GM11168 (cell line): ENCODE measurements at regions not wholly inside any gene's neighbourhood (a gene's known extent, or its start where the extent isn't known, plus 50 kb on each side); places are given as distances from the start of the nearest gene placed in this dataset.
"Not testable (repeated sequence)": the region's sequence is repeated elsewhere in the genome, so short reads cannot be mapped to it uniquely, and the experiment has no call there.

Source experiments
- in situ Hi-C: fragments of 300-500 bp; cut with MboI; formaldehyde crosslinking; loops from one replicate; pipeline ENCODE4 v1.12.0; 2022; ENCODE audit warnings: low sequenced_read_pairs; ENCODE audit not compliant: unreplicated experiment

DNA sequence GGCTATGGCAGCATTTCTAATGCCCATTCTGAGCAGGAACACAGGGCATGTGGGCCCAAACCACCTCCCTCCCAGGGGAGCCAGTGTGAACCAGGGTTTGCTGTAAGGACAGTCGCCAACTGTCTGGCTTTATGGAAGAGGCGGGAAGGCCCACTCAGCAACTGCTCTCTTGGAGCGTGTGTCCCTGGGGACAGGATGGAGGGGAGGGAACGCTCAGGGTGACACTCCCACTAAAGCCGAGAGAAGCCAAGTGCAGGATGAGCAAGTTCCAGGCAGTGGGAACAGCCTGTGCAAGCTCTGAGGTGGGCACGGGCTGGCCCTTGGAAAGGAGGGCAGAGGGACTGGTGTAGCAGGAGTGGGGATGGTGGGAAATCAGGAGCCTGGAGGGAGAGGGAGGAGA, 233.0 kb upstream of the FRG2C start:
- in situ Hi-C loops = loop anchor here (25.0 kb wide), 1 partner anchor 244 kb away; no protein-coding TSS in a partner anchor

DNA sequence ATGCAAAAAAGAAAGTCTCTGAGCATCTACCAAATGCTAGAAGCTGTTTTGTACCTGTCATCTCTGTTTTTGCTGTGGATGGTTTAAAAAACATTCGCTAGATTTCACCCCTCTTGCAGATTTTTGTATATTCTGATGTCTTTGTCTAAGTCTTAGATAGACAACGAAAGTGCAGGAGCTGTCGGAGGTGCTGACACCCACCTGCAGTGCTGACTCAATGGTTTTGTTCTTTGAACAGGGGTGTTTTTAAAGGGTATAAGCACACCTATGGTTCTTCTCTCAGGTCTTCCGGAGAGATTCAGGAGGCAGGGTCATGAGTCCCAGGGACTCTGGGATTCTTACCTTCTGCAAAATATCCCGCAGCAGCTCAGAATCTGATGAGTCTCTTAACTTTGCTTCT, 231.7 kb upstream of the FRG2C start:
- in situ Hi-C loops = loop anchor here (25.0 kb wide), 1 partner anchor 245 kb away; no protein-coding TSS in a partner anchor

GRCh38 chr3:75432885-75433284, 231.2 kb upstream of the FRG2C start:
- in situ Hi-C loops = loop anchor here (25.0 kb wide), 1 partner anchor 246 kb away; no protein-coding TSS in a partner anchor

- in situ Hi-C loops = loop anchor here (25.0 kb wide), 1 partner anchor 246 kb away; no protein-coding TSS in a partner anchor
Measured at GRCh38 chr3:75433295-75433694, 230.8 kb upstream of the FRG2C start.

DNA sequence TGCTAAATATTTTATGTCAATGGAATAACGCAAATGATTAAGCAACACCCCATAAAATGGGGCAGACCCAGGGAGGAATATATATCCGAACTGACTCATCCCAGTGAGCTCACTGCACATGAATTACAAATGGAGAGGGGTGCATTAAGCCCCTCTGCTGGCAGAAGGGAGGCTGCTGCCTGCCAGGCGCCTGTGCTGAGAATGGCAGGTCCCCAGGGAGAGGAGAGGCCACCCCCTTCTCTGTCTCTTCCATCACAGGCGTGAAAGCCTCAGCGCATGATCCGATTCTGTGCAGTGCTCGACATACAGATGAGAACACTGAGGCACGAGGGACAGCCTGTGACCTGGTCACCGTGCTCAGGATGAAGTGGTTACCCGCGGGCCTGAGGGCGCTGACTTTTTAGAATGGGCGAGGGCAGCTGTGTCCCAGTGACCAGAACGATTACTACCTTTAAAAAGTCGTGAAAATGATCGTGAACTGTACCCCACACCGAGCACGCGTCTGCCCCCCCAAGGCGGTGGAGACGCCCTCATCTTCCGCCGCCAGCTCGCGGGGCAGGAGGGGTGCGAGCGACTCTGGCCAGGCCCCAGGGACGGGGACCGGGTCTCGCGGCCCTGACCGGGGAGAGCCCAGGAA, 229.7 kb upstream of the FRG2C start:
- in situ Hi-C loops = loop anchor here (25.0 kb wide), 1 partner anchor 247 kb away; no protein-coding TSS in a partner anchor

GRCh38 chr3:75434913-75435793, 229.0 kb upstream of the FRG2C start:
- in situ Hi-C loops = loop anchor here (25.0 kb wide), 1 partner anchor 248 kb away; no protein-coding TSS in a partner anchor

DNA sequence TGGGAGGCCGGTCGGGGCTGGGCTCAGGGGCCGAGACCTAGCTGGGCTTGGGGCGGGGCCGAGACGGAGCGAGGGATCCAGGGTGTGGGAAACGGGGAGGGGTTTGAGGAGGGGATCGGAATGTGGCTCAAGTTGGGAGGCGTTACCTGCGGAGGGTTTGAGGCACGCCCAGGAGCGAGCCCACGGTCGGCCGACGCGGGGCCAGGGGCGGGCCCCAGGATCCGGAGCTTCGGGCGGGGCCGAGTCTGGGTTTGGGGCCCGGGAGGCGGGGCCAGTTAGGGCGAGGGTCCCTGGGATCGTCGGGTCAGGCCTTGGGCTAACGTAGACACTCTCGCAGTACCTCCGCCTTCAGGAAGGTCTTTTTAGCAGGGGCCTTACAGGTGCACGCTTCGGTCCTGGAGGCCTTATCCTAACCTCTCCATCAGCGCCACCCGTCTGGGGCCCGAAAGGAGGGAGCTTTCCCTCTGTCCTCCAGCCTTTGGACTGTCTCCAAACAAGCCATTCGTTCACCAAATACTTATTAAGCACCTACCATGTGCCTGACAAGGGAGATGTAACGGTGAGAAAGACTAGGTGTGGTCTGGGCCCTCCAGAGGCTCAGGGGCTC, 228.2 kb upstream of the FRG2C start:
- in situ Hi-C loops = loop anchor here (25.0 kb wide), 1 partner anchor 249 kb away; no protein-coding TSS in a partner anchor

DNA sequence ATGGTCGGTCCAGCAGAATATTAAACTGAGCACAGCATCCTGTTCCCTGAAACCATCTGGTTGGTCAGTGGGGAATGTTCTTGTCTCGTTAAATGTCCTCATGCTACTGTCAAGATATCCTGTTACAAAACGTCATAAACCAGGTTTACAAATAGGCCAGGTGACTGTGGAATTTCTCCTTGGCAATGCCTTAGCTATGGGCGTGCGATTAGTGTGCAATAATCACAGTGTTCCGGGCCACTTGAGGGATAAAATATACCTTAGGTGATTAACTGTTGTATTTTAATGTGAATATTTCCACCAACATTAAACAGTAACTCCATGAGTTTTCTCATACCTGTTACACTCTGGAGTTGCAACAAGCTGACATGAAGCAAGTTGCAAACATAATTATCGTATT, 223.1 kb upstream of the FRG2C start:
- in situ Hi-C loops = loop anchor here (25.0 kb wide), 1 partner anchor 254 kb away; no protein-coding TSS in a partner anchor

- in situ Hi-C loops = loop anchor here (25.0 kb wide), 1 partner anchor 257 kb away; no protein-coding TSS in a partner anchor
Measured at GRCh38 chr3:75444634-75445033, 219.5 kb upstream of the FRG2C start.

- in situ Hi-C loops = loop anchor here (25.0 kb wide), 1 partner anchor 258 kb away; no protein-coding TSS in a partner anchor
Measured at GRCh38 chr3:75445234-75445633, 218.9 kb upstream of the FRG2C start.

DNA sequence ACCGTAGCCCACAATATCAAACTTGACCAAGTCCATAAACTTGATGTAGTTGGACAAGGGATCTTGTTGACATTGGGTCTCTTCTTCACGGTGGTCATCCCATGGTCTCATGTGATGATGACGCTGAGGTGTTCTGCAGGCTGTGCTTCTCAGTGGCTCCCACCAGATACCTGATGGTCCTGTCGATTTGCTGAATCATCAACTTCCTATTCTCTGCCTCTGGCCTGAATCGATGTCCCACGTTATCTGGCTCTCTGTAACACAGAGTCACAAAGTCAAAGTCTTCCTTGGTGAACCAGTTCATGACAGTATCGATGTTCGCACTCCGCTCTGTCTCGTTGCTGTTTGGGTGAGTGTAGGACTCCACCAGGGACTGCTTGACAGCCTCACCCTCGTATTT, 217.2 kb upstream of the FRG2C start:
- in situ Hi-C loops = loop anchor here (25.0 kb wide), 1 partner anchor 260 kb away; no protein-coding TSS in a partner anchor

GRCh38 chr3:75453328-75453727, 210.8 kb upstream of the FRG2C start:
- in situ Hi-C loops = not testable (repeated sequence)

DNA sequence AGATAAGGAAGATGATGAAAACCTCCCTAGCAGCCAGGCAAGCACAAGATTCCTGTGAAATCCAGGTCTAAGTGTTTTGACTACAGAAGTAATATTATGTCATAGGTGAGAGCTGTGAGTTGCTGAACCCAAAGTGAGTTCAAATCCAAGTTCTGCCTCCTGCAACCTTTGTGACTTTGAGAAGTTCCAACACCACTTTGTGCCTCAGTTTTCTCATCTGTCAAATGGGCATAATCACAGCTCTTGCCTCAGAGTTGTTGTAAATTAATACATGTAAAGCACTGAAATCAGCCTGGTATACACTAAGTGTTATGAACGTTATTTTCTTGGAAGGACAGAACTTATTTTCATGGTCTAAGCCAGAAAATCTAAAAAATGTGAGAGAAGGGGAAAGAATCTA, 210.3 kb upstream of the FRG2C start:
- in situ Hi-C loops = not testable (repeated sequence)

GRCh38 chr3:75474530-75474929, 189.6 kb upstream of the FRG2C start:
- in situ Hi-C loops = not testable (repeated sequence)

DNA sequence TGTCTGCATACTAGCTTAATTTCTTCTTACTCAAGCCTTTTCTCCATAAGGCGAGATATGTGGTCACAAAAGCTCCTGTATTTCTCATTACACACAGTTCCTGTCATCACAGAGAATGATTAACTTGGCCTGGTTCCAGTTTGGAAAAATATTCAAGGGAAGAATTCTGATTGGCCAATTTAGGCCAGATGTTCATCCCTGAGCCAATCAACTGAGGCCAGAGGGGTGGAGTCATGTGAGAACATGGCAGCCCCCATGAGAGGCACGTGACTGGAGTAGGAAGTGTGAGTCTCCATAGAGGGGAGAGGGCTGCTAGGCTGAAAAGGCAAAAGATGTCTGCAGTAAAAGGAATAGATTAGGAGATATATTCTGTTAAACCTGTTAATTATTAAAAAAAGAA, 167.5 kb upstream of the FRG2C start:
- in situ Hi-C loops = not testable (repeated sequence)

- in situ Hi-C loops = not testable (repeated sequence)
Measured at GRCh38 chr3:75500357-75500756, 163.8 kb upstream of the FRG2C start.

DNA sequence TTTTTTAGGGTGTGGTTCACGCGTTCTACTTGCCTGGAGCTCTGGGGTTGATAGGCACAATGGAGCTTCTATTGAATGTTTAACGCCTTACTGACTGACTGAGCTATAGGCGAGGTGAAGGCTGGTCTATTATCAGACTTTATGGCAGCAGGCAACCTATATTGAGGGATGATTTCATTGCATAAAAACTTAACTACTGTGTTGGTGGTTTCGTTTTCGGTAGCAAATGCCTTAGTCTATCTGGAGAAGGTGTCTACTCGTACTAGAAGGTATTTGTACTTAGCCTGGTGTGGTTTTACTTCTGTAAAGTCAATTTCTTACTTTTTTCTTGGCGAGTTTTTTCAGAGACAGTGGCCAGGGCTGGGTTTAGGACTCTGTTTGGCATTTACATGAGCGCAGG, 162.0 kb upstream of the FRG2C start:
- in situ Hi-C loops = not testable (repeated sequence)

GRCh38 chr3:75502769-75503756, 161.1 kb upstream of the FRG2C start:
- in situ Hi-C loops = not testable (repeated sequence)

DNA sequence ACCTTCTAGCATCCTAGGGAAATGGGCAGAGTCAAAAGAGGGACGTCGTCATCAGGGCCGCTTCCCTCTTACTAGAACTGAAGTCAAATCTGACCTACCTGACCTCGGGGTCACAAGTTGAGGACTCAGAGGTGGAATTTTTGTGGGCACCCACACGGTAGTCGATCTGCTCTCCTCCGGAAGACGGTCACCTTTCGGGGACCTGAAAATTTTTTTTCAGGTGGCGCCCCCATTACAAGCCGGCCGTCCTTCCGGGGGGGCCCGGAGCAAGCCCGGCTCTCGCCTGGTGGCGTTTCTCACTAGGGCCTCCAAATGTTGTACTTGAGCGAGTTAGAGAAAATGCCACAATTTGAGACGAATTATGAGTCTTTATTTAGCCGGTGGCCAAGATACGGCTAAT, 157.5 kb upstream of the FRG2C start:
- in situ Hi-C loops = no loop called here
